H9 (cell line): ENCODE measurements at regions not wholly inside any gene's neighbourhood (a gene's known extent, or its start where the extent isn't known, plus 50 kb on each side); places are given as distances from the start of the nearest gene placed in this dataset.

ENCODE experiments used
- DNase-seq: peaks from one replicate; pipeline ENCODE4 v3.0.0-alpha.2; 2017
- H2AFZ ChIP-seq: one replicate; pipeline ENCODE4 v1.6.1; 2013; ENCODE audit warnings: mild to moderate bottlenecking, low read length, control low read depth, moderate library complexity
- H2AK5ac ChIP-seq: 2 replicates; pipeline ENCODE4 v1.6.1; 2013; ENCODE audit warnings: low read length, control low read depth, mixed read lengths; ENCODE audit not compliant: insufficient read length
- H2BK120ac ChIP-seq: one replicate; pipeline ENCODE4 v1.6.1; 2013; ENCODE audit warnings: low read depth, mild to moderate bottlenecking, low read length, control low read depth, inconsistent platforms; ENCODE audit not compliant: poor library complexity, severe bottlenecking
- H2BK12ac ChIP-seq: 2 replicates; pipeline ENCODE4 v1.6.1; 2013; ENCODE audit warnings: low read length, control low read depth, mixed read lengths, low read depth; ENCODE audit not compliant: insufficient read length
- H2BK15ac ChIP-seq: 2 replicates; pipeline ENCODE4 v1.6.1; 2013; ENCODE audit warnings: low read depth, low read length, control low read depth
- H2BK20ac ChIP-seq: one replicate; pipeline ENCODE4 v1.6.1; 2013; ENCODE audit warnings: low read depth, mild to moderate bottlenecking, low read length, control low read depth, inconsistent platforms; ENCODE audit not compliant: poor library complexity, severe bottlenecking
- H2BK5ac ChIP-seq: 2 replicates; pipeline ENCODE4 v1.6.1; 2013; ENCODE audit warnings: low read length, control low read depth, mixed read lengths; ENCODE audit not compliant: insufficient read length
- H3K14ac ChIP-seq: 2 replicates; pipeline ENCODE4 v1.6.1; 2013; ENCODE audit warnings: low read length, control low read depth; ENCODE audit not compliant: insufficient read depth
- H3K18ac ChIP-seq: 2 replicates; pipeline ENCODE4 v1.6.1; 2013; ENCODE audit warnings: low read depth, mild to moderate bottlenecking, mixed read lengths, low read length, control low read depth; ENCODE audit not compliant: insufficient read length
- H3K23ac ChIP-seq: 2 replicates; pipeline ENCODE4 v1.6.1; 2013; ENCODE audit warnings: low read length, control low read depth, mixed read lengths, low read depth; ENCODE audit not compliant: insufficient read length
- H3K23me2 ChIP-seq: 2 replicates; pipeline ENCODE4 v1.6.1; 2013; ENCODE audit warnings: low read depth, mild to moderate bottlenecking, mixed read lengths, low read length, control low read depth; ENCODE audit not compliant: insufficient read length, poor library complexity, severe bottlenecking
- H3K27ac ChIP-seq: 2 replicates; pipeline ENCODE4 v1.5.1; 2013; ENCODE audit warnings: low read length, control low read depth, mixed read lengths, low read depth; ENCODE audit not compliant: insufficient read length
- H3K27me3 ChIP-seq: 2 replicates; pipeline ENCODE4 v1.6.1; 2013; ENCODE audit warnings: low read length, control low read depth, inconsistent platforms; ENCODE audit not compliant: insufficient read depth
- H3K4ac ChIP-seq: 2 replicates; pipeline ENCODE4 v1.6.1; 2013; ENCODE audit warnings: low read depth, mild to moderate bottlenecking, control low read depth, inconsistent platforms, low read length, moderate library complexity
- H3K4me1 ChIP-seq: 2 replicates; pipeline ENCODE4 v1.6.1; 2013; ENCODE audit warnings: low read length, control low read depth, inconsistent platforms; ENCODE audit not compliant: insufficient read depth
- H3K4me2 ChIP-seq: 2 replicates; pipeline ENCODE4 v1.6.1; 2013; ENCODE audit warnings: low read length, control low read depth, mixed read lengths; ENCODE audit not compliant: insufficient read length, insufficient read depth
- H3K56ac ChIP-seq: 2 replicates; pipeline ENCODE4 v1.6.1; 2013; ENCODE audit warnings: low read depth, mild to moderate bottlenecking, mixed read lengths, low read length, control low read depth; ENCODE audit not compliant: insufficient read length
- H3K79me1 ChIP-seq: 2 replicates; pipeline ENCODE4 v1.6.1; 2013; ENCODE audit warnings: low read depth, mild to moderate bottlenecking, moderate library complexity, low read length, control low read depth, inconsistent platforms; ENCODE audit not compliant: insufficient read depth, poor library complexity, severe bottlenecking
- H3K79me2 ChIP-seq: 2 replicates; pipeline ENCODE4 v1.6.1; 2013; ENCODE audit warnings: low read length, control low read depth, inconsistent platforms; ENCODE audit not compliant: insufficient read depth
- H3K9ac ChIP-seq: 2 replicates; pipeline ENCODE4 v1.6.1; 2013; ENCODE audit warnings: low read length, control low read depth, mixed read lengths; ENCODE audit not compliant: insufficient read length; ENCODE audit errors: extremely low read depth
- H3K9me3 ChIP-seq: one replicate; pipeline ENCODE4 v1.6.1; 2013; ENCODE audit warnings: low read depth, low read length, inconsistent platforms; ENCODE audit not compliant: control insufficient read depth
- H3T11ph ChIP-seq: one replicate; pipeline ENCODE4 v1.6.1; 2013; ENCODE audit warnings: mild to moderate bottlenecking, low read length, control low read depth, inconsistent platforms
- H4K20me1 ChIP-seq: one replicate; pipeline ENCODE4 v1.6.1; 2013; ENCODE audit not compliant: control insufficient read depth, insufficient read length, insufficient read depth
- H4K5ac ChIP-seq: 2 replicates; pipeline ENCODE4 v1.6.1; 2013; ENCODE audit warnings: low read depth, mild to moderate bottlenecking, mixed read lengths, low read length, control low read depth; ENCODE audit not compliant: insufficient read length
- H4K8ac ChIP-seq: replicated peaks from 2 replicates; pipeline ENCODE4 v1.6.1; 2013; ENCODE audit warnings: low read length, control low read depth, mixed read lengths, low read depth; ENCODE audit not compliant: insufficient read length
- H4K91ac ChIP-seq: 2 replicates; pipeline ENCODE4 v1.6.1; 2013; ENCODE audit warnings: low read depth, mild to moderate bottlenecking, moderate library complexity, mixed read lengths, low read length, control low read depth; ENCODE audit not compliant: insufficient read length
- H3K27ac Mint-ChIP-seq, 3 experiments: 2 replicates in 2 of 3; 3 replicates in 1 of 3; pipeline ENCODE4 v1.8.0; 2020 to 2021; ENCODE audit warnings: mixed read lengths in 3 of 3, mild to moderate bottlenecking in 1 of 3, moderate library complexity in 1 of 3
- H3K27me3 Mint-ChIP-seq: 2 replicates; pipeline ENCODE4 v1.8.0; 2021; ENCODE audit warnings: low read depth, mild to moderate bottlenecking, moderate library complexity, mixed read lengths
- H3K36me3 Mint-ChIP-seq, 3 experiments: 2 replicates in 2 of 3; 3 replicates in 1 of 3; pipeline ENCODE4 v1.8.0; 2020 to 2021; ENCODE audit warnings: low read depth in 3 of 3, mixed read lengths in 3 of 3; ENCODE audit not compliant: insufficient read depth in 1 of 3
- H3K4me1 Mint-ChIP-seq, 2 experiments: 2 replicates each; pipeline ENCODE4 v1.8.0; 2020; ENCODE audit warnings: mixed read lengths in 2 of 2
- H3K4me3 Mint-ChIP-seq, 2 experiments: 2 replicates in 1 of 2; 3 replicates in 1 of 2; pipeline ENCODE4 v1.8.0; 2020 to 2021; ENCODE audit warnings: mild to moderate bottlenecking in 2 of 2, mixed read lengths in 2 of 2, moderate library complexity in 1 of 2
- H3K9me3 Mint-ChIP-seq, 2 experiments: 2 replicates in 1 of 2; 3 replicates in 1 of 2; pipeline ENCODE4 v1.8.0; 2020; ENCODE audit warnings: mild to moderate bottlenecking in 2 of 2, mixed read lengths in 2 of 2, moderate library complexity in 1 of 2
- CTCF ChIP-seq: fragments of 200-600 bp; sonication (generic); conservative IDR thresholded peaks from 3 replicates; pipeline ENCODE4 v1.8.0; 2021; ENCODE audit warnings: antibody characterized with exemption, mild to moderate bottlenecking
- WGBS: extraction: QIAGEN DNeasy Blood & Tissue Kit; methylation state at CpG from one replicate; pipeline ENCODE4 v1.1.7; 2013; ENCODE audit warnings: missing lambda C conversion rate, low lambda C conversion rate, mixed read lengths; ENCODE audit not compliant: insufficient read length; ENCODE audit errors: extremely low coverage; 5-methylcytosine and 5-hydroxymethylcytosine counted together

GRCh38 chr10:129056734-129057689 is 410.0 kb upstream of the MGMT start:
- no peak overlapping the region for H3T11ph ChIP-seq
- H4K8ac ChIP-seq, result no peak overlapping the region
- H3K27ac ChIP-seq, result no peak overlapping the region
- no peak overlapping the region for H4K5ac ChIP-seq
- no peak overlapping the region for H2BK15ac ChIP-seq
- no peak overlapping the region for H2BK5ac ChIP-seq
- no peaks in the 10 kb centered on the region for H3K9me3 Mint-ChIP-seq
- no peak overlapping the region for H3K9ac ChIP-seq
- no peak overlapping the region for H3K4me2 ChIP-seq
- H3K36me3 Mint-ChIP-seq, result peaks cover 0 to 2% (median 0%) of the 10 kb centered on the region in 3 experiments; a peak in 1 of 7 replicates
- DNase-seq, result no peak
- no peak overlapping the region for H2BK20ac ChIP-seq
- H3K9me3 ChIP-seq, result no peaks in the 10 kb centered on the region
- no peak overlapping the region for H3K18ac ChIP-seq
- no peak for TF ChIP-seq CTCF
- H2AK5ac ChIP-seq, result no peak overlapping the region
- whole genome bisulfite sequencing, result no CpG with 5 or more reads among the region's 25 CpGs
- H3K27me3 ChIP-seq, result no peaks in the 10 kb centered on the region
- no peak overlapping the region for H2BK12ac ChIP-seq
- no peaks in the 10 kb centered on the region for H3K23me2 ChIP-seq
- H3K4me3 Mint-ChIP-seq, result no peak overlapping the region
- H2BK120ac ChIP-seq, result no peak overlapping the region
- H2AFZ ChIP-seq, result no peak overlapping the region
- no peaks in the 10 kb centered on the region for H3K79me2 ChIP-seq
- peaks cover 4% of the 10 kb centered on the region; the same call in 1 of the 2 replicates for H3K4me1 ChIP-seq
- H3K79me1 ChIP-seq, result no peaks in the 10 kb centered on the region
- H3K27ac Mint-ChIP-seq, result no peak overlapping the region; a peak in 1 of 7 replicates
- H3K56ac ChIP-seq, result no peak overlapping the region
- no peak overlapping the region for H3K23ac ChIP-seq
- H3K14ac ChIP-seq, result no peak overlapping the region
- no peaks in the 10 kb centered on the region; the same call in 1 of the 2 replicates for H3K27me3 Mint-ChIP-seq
- no peak overlapping the region for H4K91ac ChIP-seq
- no peak overlapping the region for H3K4ac ChIP-seq
- H3K4me1 Mint-ChIP-seq, result peaks cover 0 to 7% of the 10 kb centered on the region in 2 experiments; a peak in 2 of 4 replicates
- peaks cover 4% of the 10 kb centered on the region for H4K20me1 ChIP-seq
